H9 (cell line): ENCODE measurements at regions not wholly inside any gene's neighbourhood (a gene's known extent, or its start where the extent isn't known, plus 50 kb on each side); places are given as distances from the start of the nearest gene placed in this dataset.

Experiments used
- DNase-seq: peaks from one replicate; pipeline ENCODE4 v3.0.0-alpha.2; 2017
- H2AFZ ChIP-seq: one replicate; pipeline ENCODE4 v1.6.1; 2013; ENCODE audit warnings: mild to moderate bottlenecking, low read length, control low read depth, moderate library complexity
- H2AK5ac ChIP-seq: 2 replicates; pipeline ENCODE4 v1.6.1; 2013; ENCODE audit warnings: low read length, control low read depth, mixed read lengths; ENCODE audit not compliant: insufficient read length
- H2BK120ac ChIP-seq: one replicate; pipeline ENCODE4 v1.6.1; 2013; ENCODE audit warnings: low read depth, mild to moderate bottlenecking, low read length, control low read depth, inconsistent platforms; ENCODE audit not compliant: poor library complexity, severe bottlenecking
- H2BK12ac ChIP-seq: 2 replicates; pipeline ENCODE4 v1.6.1; 2013; ENCODE audit warnings: low read length, control low read depth, mixed read lengths, low read depth; ENCODE audit not compliant: insufficient read length
- H2BK15ac ChIP-seq: 2 replicates; pipeline ENCODE4 v1.6.1; 2013; ENCODE audit warnings: low read depth, low read length, control low read depth
- H2BK20ac ChIP-seq: one replicate; pipeline ENCODE4 v1.6.1; 2013; ENCODE audit warnings: low read depth, mild to moderate bottlenecking, low read length, control low read depth, inconsistent platforms; ENCODE audit not compliant: poor library complexity, severe bottlenecking
- H2BK5ac ChIP-seq: 2 replicates; pipeline ENCODE4 v1.6.1; 2013; ENCODE audit warnings: low read length, control low read depth, mixed read lengths; ENCODE audit not compliant: insufficient read length
- H3K14ac ChIP-seq: 2 replicates; pipeline ENCODE4 v1.6.1; 2013; ENCODE audit warnings: low read length, control low read depth; ENCODE audit not compliant: insufficient read depth
- H3K18ac ChIP-seq: 2 replicates; pipeline ENCODE4 v1.6.1; 2013; ENCODE audit warnings: low read depth, mild to moderate bottlenecking, mixed read lengths, low read length, control low read depth; ENCODE audit not compliant: insufficient read length
- H3K23ac ChIP-seq: 2 replicates; pipeline ENCODE4 v1.6.1; 2013; ENCODE audit warnings: low read length, control low read depth, mixed read lengths, low read depth; ENCODE audit not compliant: insufficient read length
- H3K23me2 ChIP-seq: 2 replicates; pipeline ENCODE4 v1.6.1; 2013; ENCODE audit warnings: low read depth, mild to moderate bottlenecking, mixed read lengths, low read length, control low read depth; ENCODE audit not compliant: insufficient read length, poor library complexity, severe bottlenecking
- H3K27ac ChIP-seq: 2 replicates; pipeline ENCODE4 v1.5.1; 2013; ENCODE audit warnings: low read length, control low read depth, mixed read lengths, low read depth; ENCODE audit not compliant: insufficient read length
- H3K27me3 ChIP-seq: 2 replicates; pipeline ENCODE4 v1.6.1; 2013; ENCODE audit warnings: low read length, control low read depth, inconsistent platforms; ENCODE audit not compliant: insufficient read depth
- H3K4ac ChIP-seq: 2 replicates; pipeline ENCODE4 v1.6.1; 2013; ENCODE audit warnings: low read depth, mild to moderate bottlenecking, control low read depth, inconsistent platforms, low read length, moderate library complexity
- H3K4me1 ChIP-seq: 2 replicates; pipeline ENCODE4 v1.6.1; 2013; ENCODE audit warnings: low read length, control low read depth, inconsistent platforms; ENCODE audit not compliant: insufficient read depth
- H3K4me2 ChIP-seq: 2 replicates; pipeline ENCODE4 v1.6.1; 2013; ENCODE audit warnings: low read length, control low read depth, mixed read lengths; ENCODE audit not compliant: insufficient read length, insufficient read depth
- H3K56ac ChIP-seq: 2 replicates; pipeline ENCODE4 v1.6.1; 2013; ENCODE audit warnings: low read depth, mild to moderate bottlenecking, mixed read lengths, low read length, control low read depth; ENCODE audit not compliant: insufficient read length
- H3K79me1 ChIP-seq: 2 replicates; pipeline ENCODE4 v1.6.1; 2013; ENCODE audit warnings: low read depth, mild to moderate bottlenecking, moderate library complexity, low read length, control low read depth, inconsistent platforms; ENCODE audit not compliant: insufficient read depth, poor library complexity, severe bottlenecking
- H3K79me2 ChIP-seq: 2 replicates; pipeline ENCODE4 v1.6.1; 2013; ENCODE audit warnings: low read length, control low read depth, inconsistent platforms; ENCODE audit not compliant: insufficient read depth
- H3K9ac ChIP-seq: 2 replicates; pipeline ENCODE4 v1.6.1; 2013; ENCODE audit warnings: low read length, control low read depth, mixed read lengths; ENCODE audit not compliant: insufficient read length; ENCODE audit errors: extremely low read depth
- H3K9me3 ChIP-seq: one replicate; pipeline ENCODE4 v1.6.1; 2013; ENCODE audit warnings: low read depth, low read length, inconsistent platforms; ENCODE audit not compliant: control insufficient read depth
- H3T11ph ChIP-seq: one replicate; pipeline ENCODE4 v1.6.1; 2013; ENCODE audit warnings: mild to moderate bottlenecking, low read length, control low read depth, inconsistent platforms
- H4K20me1 ChIP-seq: one replicate; pipeline ENCODE4 v1.6.1; 2013; ENCODE audit not compliant: control insufficient read depth, insufficient read length, insufficient read depth
- H4K5ac ChIP-seq: 2 replicates; pipeline ENCODE4 v1.6.1; 2013; ENCODE audit warnings: low read depth, mild to moderate bottlenecking, mixed read lengths, low read length, control low read depth; ENCODE audit not compliant: insufficient read length
- H4K8ac ChIP-seq: replicated peaks from 2 replicates; pipeline ENCODE4 v1.6.1; 2013; ENCODE audit warnings: low read length, control low read depth, mixed read lengths, low read depth; ENCODE audit not compliant: insufficient read length
- H4K91ac ChIP-seq: 2 replicates; pipeline ENCODE4 v1.6.1; 2013; ENCODE audit warnings: low read depth, mild to moderate bottlenecking, moderate library complexity, mixed read lengths, low read length, control low read depth; ENCODE audit not compliant: insufficient read length
- H3K27ac Mint-ChIP-seq, 3 experiments: 2 replicates in 2 of 3; 3 replicates in 1 of 3; pipeline ENCODE4 v1.8.0; 2020 to 2021; ENCODE audit warnings: mixed read lengths in 3 of 3, mild to moderate bottlenecking in 1 of 3, moderate library complexity in 1 of 3
- H3K27me3 Mint-ChIP-seq: 2 replicates; pipeline ENCODE4 v1.8.0; 2021; ENCODE audit warnings: low read depth, mild to moderate bottlenecking, moderate library complexity, mixed read lengths
- H3K36me3 Mint-ChIP-seq, 3 experiments: 2 replicates in 2 of 3; 3 replicates in 1 of 3; pipeline ENCODE4 v1.8.0; 2020 to 2021; ENCODE audit warnings: low read depth in 3 of 3, mixed read lengths in 3 of 3; ENCODE audit not compliant: insufficient read depth in 1 of 3
- H3K4me1 Mint-ChIP-seq, 2 experiments: 2 replicates each; pipeline ENCODE4 v1.8.0; 2020; ENCODE audit warnings: mixed read lengths in 2 of 2
- H3K4me3 Mint-ChIP-seq, 2 experiments: 2 replicates in 1 of 2; 3 replicates in 1 of 2; pipeline ENCODE4 v1.8.0; 2020 to 2021; ENCODE audit warnings: mild to moderate bottlenecking in 2 of 2, mixed read lengths in 2 of 2, moderate library complexity in 1 of 2
- H3K9me3 Mint-ChIP-seq, 2 experiments: 2 replicates in 1 of 2; 3 replicates in 1 of 2; pipeline ENCODE4 v1.8.0; 2020; ENCODE audit warnings: mild to moderate bottlenecking in 2 of 2, mixed read lengths in 2 of 2, moderate library complexity in 1 of 2
- WGBS: extraction: QIAGEN DNeasy Blood & Tissue Kit; methylation state at CpG from one replicate; pipeline ENCODE4 v1.1.7; 2013; ENCODE audit warnings: missing lambda C conversion rate, low lambda C conversion rate, mixed read lengths; ENCODE audit not compliant: insufficient read length; ENCODE audit errors: extremely low coverage; 5-methylcytosine and 5-hydroxymethylcytosine counted together
- TF ChIP-seq, protein P1 (sequence below): fragments of 200-600 bp; sonication (generic); conservative IDR thresholded peaks from 3 replicates; pipeline ENCODE4 v1.8.0; 2021; ENCODE audit warnings: antibody characterized with exemption, mild to moderate bottlenecking

DNA sequence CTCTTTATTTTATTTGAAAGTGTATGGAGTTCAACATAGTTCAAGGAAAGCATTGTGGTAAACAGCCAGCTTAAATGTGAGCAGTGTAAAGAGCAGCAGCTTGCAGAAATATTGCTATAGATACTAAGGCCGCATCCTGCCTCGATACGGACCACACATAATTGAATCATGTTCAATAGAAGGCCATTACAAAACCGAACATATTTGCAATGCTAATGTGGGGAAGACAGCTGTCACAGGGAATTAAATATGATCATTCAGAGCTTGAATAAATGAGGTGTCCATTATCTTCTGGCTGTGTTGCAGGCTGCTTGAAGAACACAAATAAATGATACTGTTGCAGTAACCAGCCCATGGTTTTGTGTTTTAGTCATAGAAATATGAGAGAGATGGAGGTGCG lies 173.2 kb downstream of the BRMS1L start:
- no CpG with 5 or more reads among the region's 5 CpGs for WGBS
- no peaks in the 10 kb centered on the region for H3K9me3 Mint-ChIP-seq
- H2BK12ac ChIP-seq, result no peak overlapping the region

More for the DNA sequence above, 173.2 kb downstream of the BRMS1L start:
- no peak overlapping the region for H2BK15ac ChIP-seq
- H4K5ac ChIP-seq, result no peak overlapping the region
- H3K27me3 ChIP-seq, result no peaks in the 10 kb centered on the region
- H3K79me2 ChIP-seq, result no peaks in the 10 kb centered on the region
- Mint-ChIP-seq H3K27ac (no peak overlapping the region), H3K36me3 (no peaks in the 10 kb centered on the region), H3K27me3 (no peaks in the 10 kb centered on the region), H3K4me1 (peaks cover 36 to 37% of the 10 kb centered on the region in 2 experiments), H3K4me3 (no peak overlapping the region)
- TF ChIP-seq, protein P1, sequence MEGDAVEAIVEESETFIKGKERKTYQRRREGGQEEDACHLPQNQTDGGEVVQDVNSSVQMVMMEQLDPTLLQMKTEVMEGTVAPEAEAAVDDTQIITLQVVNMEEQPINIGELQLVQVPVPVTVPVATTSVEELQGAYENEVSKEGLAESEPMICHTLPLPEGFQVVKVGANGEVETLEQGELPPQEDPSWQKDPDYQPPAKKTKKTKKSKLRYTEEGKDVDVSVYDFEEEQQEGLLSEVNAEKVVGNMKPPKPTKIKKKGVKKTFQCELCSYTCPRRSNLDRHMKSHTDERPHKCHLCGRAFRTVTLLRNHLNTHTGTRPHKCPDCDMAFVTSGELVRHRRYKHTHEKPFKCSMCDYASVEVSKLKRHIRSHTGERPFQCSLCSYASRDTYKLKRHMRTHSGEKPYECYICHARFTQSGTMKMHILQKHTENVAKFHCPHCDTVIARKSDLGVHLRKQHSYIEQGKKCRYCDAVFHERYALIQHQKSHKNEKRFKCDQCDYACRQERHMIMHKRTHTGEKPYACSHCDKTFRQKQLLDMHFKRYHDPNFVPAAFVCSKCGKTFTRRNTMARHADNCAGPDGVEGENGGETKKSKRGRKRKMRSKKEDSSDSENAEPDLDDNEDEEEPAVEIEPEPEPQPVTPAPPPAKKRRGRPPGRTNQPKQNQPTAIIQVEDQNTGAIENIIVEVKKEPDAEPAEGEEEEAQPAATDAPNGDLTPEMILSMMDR, result no peak
- H3K4me1 ChIP-seq, result peaks cover 10% of the 10 kb centered on the region; the same call in 1 of the 2 replicates
- no peaks in the 10 kb centered on the region for H3K23me2 ChIP-seq
- H2AK5ac ChIP-seq, result no peak overlapping the region
- no peak overlapping the region for H3K4ac ChIP-seq
- no peaks in the 10 kb centered on the region for H4K20me1 ChIP-seq
- no peak overlapping the region for H2BK5ac ChIP-seq
- no peak overlapping the region for H3K23ac ChIP-seq
- no peak overlapping the region for H3K14ac ChIP-seq
- DNase-seq, result no peak
- no peaks in the 10 kb centered on the region for H3K9me3 ChIP-seq
- no peak overlapping the region for H3K18ac ChIP-seq
- H3K9ac ChIP-seq, result no peak overlapping the region
- H2AFZ ChIP-seq, result no peak overlapping the region
- H3K4me2 ChIP-seq, result no peak overlapping the region
- no peak overlapping the region for H4K8ac ChIP-seq
- H3T11ph ChIP-seq, result no peak overlapping the region
- H2BK20ac ChIP-seq, result no peak overlapping the region
- no peak overlapping the region for H3K56ac ChIP-seq
- H2BK120ac ChIP-seq, result no peak overlapping the region
- H4K91ac ChIP-seq, result no peak overlapping the region
- no peak overlapping the region for H3K27ac ChIP-seq
- H3K79me1 ChIP-seq, result no peaks in the 10 kb centered on the region
